ENCODE measurements at regions not wholly inside any gene's neighbourhood (a gene's known extent, or its start where the extent isn't known, plus 50 kb on each side); places are given as distances from the start of the nearest gene placed in this dataset.

DNA sequence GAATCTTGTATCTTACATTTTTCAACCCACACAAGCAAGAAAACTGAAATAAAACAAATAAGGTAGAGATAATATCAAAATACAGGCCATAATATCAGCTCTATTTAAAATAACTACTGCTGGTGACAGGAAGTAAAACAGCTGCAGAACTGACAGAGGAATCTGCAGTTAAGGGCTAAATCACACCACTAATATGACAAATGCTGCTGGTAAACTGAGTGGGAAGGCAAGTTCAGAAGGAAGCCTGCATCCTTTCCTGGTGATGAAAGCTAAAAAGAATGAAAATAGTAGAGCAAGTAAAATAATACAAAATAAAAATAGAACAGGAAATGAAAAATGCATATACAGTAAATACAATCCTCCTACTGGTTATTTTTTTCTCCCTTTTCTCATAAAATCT lies 1293.7 kb upstream of the C9orf72 start:
- TF ChIP-seq MAFK (IDR thresholded peaks at IDR 0.05; ENCODE audit: low read depth, low read length) (no peak), BCL11A (IDR thresholded peaks at IDR 0.05; ENCODE audit: low read depth in 2 of 2, low read length in 2 of 2) (no peak)
- TF ChIP-seq, protein P1, sequence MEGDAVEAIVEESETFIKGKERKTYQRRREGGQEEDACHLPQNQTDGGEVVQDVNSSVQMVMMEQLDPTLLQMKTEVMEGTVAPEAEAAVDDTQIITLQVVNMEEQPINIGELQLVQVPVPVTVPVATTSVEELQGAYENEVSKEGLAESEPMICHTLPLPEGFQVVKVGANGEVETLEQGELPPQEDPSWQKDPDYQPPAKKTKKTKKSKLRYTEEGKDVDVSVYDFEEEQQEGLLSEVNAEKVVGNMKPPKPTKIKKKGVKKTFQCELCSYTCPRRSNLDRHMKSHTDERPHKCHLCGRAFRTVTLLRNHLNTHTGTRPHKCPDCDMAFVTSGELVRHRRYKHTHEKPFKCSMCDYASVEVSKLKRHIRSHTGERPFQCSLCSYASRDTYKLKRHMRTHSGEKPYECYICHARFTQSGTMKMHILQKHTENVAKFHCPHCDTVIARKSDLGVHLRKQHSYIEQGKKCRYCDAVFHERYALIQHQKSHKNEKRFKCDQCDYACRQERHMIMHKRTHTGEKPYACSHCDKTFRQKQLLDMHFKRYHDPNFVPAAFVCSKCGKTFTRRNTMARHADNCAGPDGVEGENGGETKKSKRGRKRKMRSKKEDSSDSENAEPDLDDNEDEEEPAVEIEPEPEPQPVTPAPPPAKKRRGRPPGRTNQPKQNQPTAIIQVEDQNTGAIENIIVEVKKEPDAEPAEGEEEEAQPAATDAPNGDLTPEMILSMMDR (IDR thresholded peaks at IDR 0.05; ENCODE audit: control extremely low read depth in 1 of 3, insufficient read depth in 1 of 3, low read depth in 1 of 3, low read length in 3 of 3) = no peak
